Neuronal stem cell (in vitro differentiated cells): ENCODE measurements at regions not wholly inside any gene's neighbourhood (a gene's known extent, or its start where the extent isn't known, plus 50 kb on each side); places are given as distances from the start of the nearest gene placed in this dataset.

Source experiments
- DNase-seq: peaks from one replicate; pipeline ENCODE4 v3.0.0-alpha.2; 2013; ENCODE audit warnings: low spot score
- H2AFZ ChIP-seq: one replicate; pipeline ENCODE4 v1.6.1; 2013; ENCODE audit warnings: mild to moderate bottlenecking, low read length, inconsistent platforms
- H2AK5ac ChIP-seq: 2 replicates; pipeline ENCODE4 v1.6.1; 2013; ENCODE audit warnings: low read depth, mild to moderate bottlenecking, inconsistent platforms, low read length, moderate library complexity, mixed read lengths
- H2BK120ac ChIP-seq: 2 replicates; pipeline ENCODE4 v1.6.1; 2013; ENCODE audit warnings: low read depth, mild to moderate bottlenecking, inconsistent platforms, low read length, moderate library complexity, mixed read lengths
- H2BK12ac ChIP-seq: one replicate; pipeline ENCODE4 v1.6.1; 2013; ENCODE audit warnings: low read length, inconsistent platforms
- H2BK15ac ChIP-seq: 2 replicates; pipeline ENCODE4 v1.6.1; 2013; ENCODE audit warnings: mild to moderate bottlenecking, low read length, inconsistent platforms, mixed read lengths
- H2BK5ac ChIP-seq: one replicate; pipeline ENCODE4 v1.6.1; 2013; ENCODE audit warnings: inconsistent platforms, mild to moderate bottlenecking, low read length, moderate library complexity
- H3K14ac ChIP-seq: one replicate; pipeline ENCODE4 v1.6.1; 2013; ENCODE audit warnings: low read length, inconsistent platforms
- H3K18ac ChIP-seq: 2 replicates; pipeline ENCODE4 v1.6.1; 2013; ENCODE audit warnings: low read length, inconsistent platforms
- H3K23ac ChIP-seq: 2 replicates; pipeline ENCODE4 v1.6.1; 2013; ENCODE audit warnings: low read depth, mild to moderate bottlenecking, mixed read lengths, low read length, inconsistent platforms; ENCODE audit not compliant: poor library complexity
- H3K27ac ChIP-seq: replicated peaks from 3 replicates; pipeline ENCODE4 v1.5.1; 2013; ENCODE audit warnings: low read length, inconsistent platforms
- H3K27me3 ChIP-seq, 3 experiments: 2 replicates each; pipeline ENCODE4 v1.6.1; 2013; ENCODE audit warnings: low read length in 3 of 3, mild to moderate bottlenecking in 2 of 3, inconsistent platforms in 1 of 3, low read depth in 1 of 3, mixed read lengths in 1 of 3, moderate library complexity in 1 of 3; ENCODE audit not compliant: control insufficient read depth in 3 of 3, insufficient read depth in 3 of 3
- H3K36me3 ChIP-seq, 2 donors: replicated peaks in 1 of 2; 2 replicates each; pipeline ENCODE4 v1.6.1; 2013; ENCODE audit warnings: low read length in 2 of 2; ENCODE audit not compliant: control insufficient read depth in 2 of 2, insufficient read depth in 2 of 2
- H3K4ac ChIP-seq: 2 replicates; pipeline ENCODE4 v1.6.1; 2013; ENCODE audit warnings: inconsistent platforms, mild to moderate bottlenecking, low read length, moderate library complexity
- H3K4me1 ChIP-seq, 2 donors: 1 replicate in 1 of 2; 2 replicates in 1 of 2; pipeline ENCODE4 v1.6.1; 2013; ENCODE audit warnings: low read length in 2 of 2, low read depth in 1 of 2; ENCODE audit not compliant: control insufficient read depth in 2 of 2, insufficient read depth in 1 of 2
- H3K4me2 ChIP-seq: one replicate; pipeline ENCODE4 v1.6.1; 2013; ENCODE audit warnings: mild to moderate bottlenecking, low read length, inconsistent platforms; ENCODE audit not compliant: insufficient read depth, poor library complexity, severe bottlenecking
- H3K4me3 ChIP-seq, 2 donors: 2 replicates each; pipeline ENCODE4 v1.5.1; 2013; ENCODE audit warnings: low read length in 2 of 2, mild to moderate bottlenecking in 2 of 2, inconsistent platforms in 1 of 2, moderate library complexity in 1 of 2
- H3K79me1 ChIP-seq: one replicate; pipeline ENCODE4 v1.6.1; 2013; ENCODE audit warnings: low read depth, mild to moderate bottlenecking, inconsistent platforms, low read length, moderate library complexity
- H3K9ac ChIP-seq: one replicate; pipeline ENCODE4 v1.6.1; 2013; ENCODE audit warnings: mild to moderate bottlenecking, low read depth, low read length, inconsistent platforms; ENCODE audit not compliant: poor library complexity
- H3K9me3 ChIP-seq, 2 donors: replicated peaks in 1 of 2; 2 replicates each; pipeline versions ENCODE3 to v1.6.1; 2013; ENCODE audit warnings: low read length in 2 of 2, mild to moderate bottlenecking in 2 of 2, inconsistent platforms in 1 of 2, low read depth in 1 of 2, mixed read lengths in 1 of 2, moderate library complexity in 1 of 2; ENCODE audit not compliant: control insufficient read depth in 2 of 2, insufficient read depth in 1 of 2
- H4K8ac ChIP-seq: one replicate; pipeline ENCODE4 v1.6.1; 2013; ENCODE audit warnings: low read depth, mild to moderate bottlenecking, inconsistent platforms, low read length, moderate library complexity
- H4K91ac ChIP-seq: one replicate; pipeline ENCODE4 v1.6.1; 2013; ENCODE audit warnings: low read length, low read depth, mild to moderate bottlenecking, inconsistent platforms; ENCODE audit not compliant: poor library complexity

GRCh38 chr2:18870307-18870706 lies 280.9 kb upstream of the NT5C1B start:
- Histone ChIP-seq H4K91ac (no peak overlapping the region), H2AK5ac (no peak overlapping the region), H3K9me3 (no peaks in the 10 kb centered on the region), H2BK12ac (no peak overlapping the region), H3K27me3 (no peaks in the 10 kb centered on the region), H4K8ac (no peak overlapping the region), H3K27ac (no peak overlapping the region), H3K4me1 (no peaks in the 10 kb centered on the region), H3K36me3 (no peaks in the 10 kb centered on the region), H3K4me3 (no peak overlapping the region), H3K4me2 (no peak overlapping the region), H3K23ac (no peak overlapping the region), H3K14ac (no peak overlapping the region), H2BK120ac (no peak overlapping the region), H3K4ac (no peak overlapping the region), H2BK15ac (no peak overlapping the region), H2BK5ac (no peak overlapping the region), H3K9ac (no peak overlapping the region), H3K18ac (no peak overlapping the region), H2AFZ (no peak overlapping the region), H3K79me1 (no peaks in the 10 kb centered on the region)
- DNase-seq: no peak

- Histone ChIP-seq H2BK12ac (no peak overlapping the region), H4K91ac (no peak overlapping the region), H4K8ac (no peak overlapping the region), H3K27ac (no peak overlapping the region), H3K79me1 (no peaks in the 10 kb centered on the region), H2AFZ (no peak overlapping the region), H3K23ac (no peak overlapping the region), H2AK5ac (no peak overlapping the region), H2BK5ac (no peak overlapping the region), H3K36me3 (no peaks in the 10 kb centered on the region), H3K4me2 (no peak overlapping the region), H3K9ac (no peak overlapping the region), H3K4me3 (no peak overlapping the region), H3K9me3 (no peaks in the 10 kb centered on the region), H3K18ac (no peak overlapping the region), H2BK15ac (no peak overlapping the region), H3K4ac (no peak overlapping the region), H2BK120ac (no peak overlapping the region), H3K14ac (no peak overlapping the region), H3K27me3 (no peaks in the 10 kb centered on the region), H3K4me1 (no peaks in the 10 kb centered on the region)
- no peak for DNase-seq
Observed at GRCh38 chr2:18861951-18862350, 272.6 kb upstream of the NT5C1B start.

- no peak overlapping the region for H3K9ac ChIP-seq
- no peak for DNase-seq
- no peak overlapping the region for H2BK12ac ChIP-seq
- no peak overlapping the region for H3K18ac ChIP-seq
- no peaks in the 10 kb centered on the region for H3K79me1 ChIP-seq
- H3K27ac ChIP-seq: no peak overlapping the region
- H3K36me3 ChIP-seq: no peaks in the 10 kb centered on the region
- no peak overlapping the region for H3K4ac ChIP-seq
- H3K4me2 ChIP-seq: no peak overlapping the region
- no peaks in the 10 kb centered on the region for H3K9me3 ChIP-seq
- H2BK5ac ChIP-seq: no peak overlapping the region
- H4K8ac ChIP-seq: no peak overlapping the region
- H3K23ac ChIP-seq: no peak overlapping the region
- no peak overlapping the region for H2AFZ ChIP-seq
- H3K4me1 ChIP-seq: no peaks in the 10 kb centered on the region
- no peak overlapping the region for H4K91ac ChIP-seq
- H2BK120ac ChIP-seq: no peak overlapping the region
- no peak overlapping the region for H3K4me3 ChIP-seq
- H2AK5ac ChIP-seq: no peak overlapping the region
- H3K14ac ChIP-seq: no peak overlapping the region
- no peaks in the 10 kb centered on the region for H3K27me3 ChIP-seq
- H2BK15ac ChIP-seq: no peak overlapping the region
Observed at GRCh38 chr2:18860179-18860578, 270.8 kb upstream of the NT5C1B start.

- H3K9ac ChIP-seq: no peak overlapping the region
- no peaks in the 10 kb centered on the region for H3K36me3 ChIP-seq
- no peak overlapping the region for H2AK5ac ChIP-seq
Observed at GRCh38 chr2:18856765-18857164, 267.4 kb upstream of the NT5C1B start.

More at GRCh38 chr2:18856765-18857164, 267.4 kb upstream of the NT5C1B start:
- Histone ChIP-seq H2BK5ac (no peak overlapping the region), H2BK120ac (no peak overlapping the region), H3K79me1 (no peaks in the 10 kb centered on the region), H3K4me1 (no peaks in the 10 kb centered on the region), H3K18ac (no peak overlapping the region), H3K27me3 (no peaks in the 10 kb centered on the region), H2BK15ac (no peak overlapping the region), H3K14ac (no peak overlapping the region), H3K27ac (no peak overlapping the region), H3K4me3 (no peak overlapping the region), H3K4me2 (no peak overlapping the region), H2BK12ac (no peak overlapping the region), H2AFZ (no peak overlapping the region), H3K4ac (no peak overlapping the region), H3K23ac (no peak overlapping the region), H3K9me3 (no peaks in the 10 kb centered on the region), H4K91ac (no peak overlapping the region), H4K8ac (no peak overlapping the region)
- DNase-seq: no peak
